ENCODE measurements at regions not wholly inside any gene's neighbourhood (a gene's known extent, or its start where the extent isn't known, plus 50 kb on each side); places are given as distances from the start of the nearest gene placed in this dataset.

DNA sequence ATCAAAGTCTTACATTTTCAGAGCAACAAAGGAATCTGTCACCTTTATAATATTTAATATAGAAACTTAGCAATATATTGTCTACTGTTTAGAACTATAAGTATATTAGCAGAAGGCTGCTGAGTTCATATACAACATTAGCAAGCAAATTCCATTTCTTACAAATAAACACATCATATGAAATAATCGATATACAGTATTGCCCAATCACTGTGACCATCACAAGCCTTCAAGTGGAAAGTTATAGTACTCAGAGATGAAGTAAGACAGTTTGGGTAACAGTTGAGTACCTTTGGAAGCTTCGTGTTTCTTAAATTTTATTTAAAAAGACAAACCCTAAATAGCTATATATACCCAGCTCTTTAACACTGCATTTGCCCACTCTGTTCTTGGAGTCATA, 135.2 kb upstream of the IRX1 start:
- TF ChIP-seq, protein P1, sequence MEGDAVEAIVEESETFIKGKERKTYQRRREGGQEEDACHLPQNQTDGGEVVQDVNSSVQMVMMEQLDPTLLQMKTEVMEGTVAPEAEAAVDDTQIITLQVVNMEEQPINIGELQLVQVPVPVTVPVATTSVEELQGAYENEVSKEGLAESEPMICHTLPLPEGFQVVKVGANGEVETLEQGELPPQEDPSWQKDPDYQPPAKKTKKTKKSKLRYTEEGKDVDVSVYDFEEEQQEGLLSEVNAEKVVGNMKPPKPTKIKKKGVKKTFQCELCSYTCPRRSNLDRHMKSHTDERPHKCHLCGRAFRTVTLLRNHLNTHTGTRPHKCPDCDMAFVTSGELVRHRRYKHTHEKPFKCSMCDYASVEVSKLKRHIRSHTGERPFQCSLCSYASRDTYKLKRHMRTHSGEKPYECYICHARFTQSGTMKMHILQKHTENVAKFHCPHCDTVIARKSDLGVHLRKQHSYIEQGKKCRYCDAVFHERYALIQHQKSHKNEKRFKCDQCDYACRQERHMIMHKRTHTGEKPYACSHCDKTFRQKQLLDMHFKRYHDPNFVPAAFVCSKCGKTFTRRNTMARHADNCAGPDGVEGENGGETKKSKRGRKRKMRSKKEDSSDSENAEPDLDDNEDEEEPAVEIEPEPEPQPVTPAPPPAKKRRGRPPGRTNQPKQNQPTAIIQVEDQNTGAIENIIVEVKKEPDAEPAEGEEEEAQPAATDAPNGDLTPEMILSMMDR (conservative IDR thresholded peaks at IDR 0.05; ENCODE audit: low read depth, low read length), result no peak
- no peak for TF ChIP-seq EZH2 (IDR thresholded peaks at IDR 0.05; ENCODE audit: low read length, unreplicated experiment)
- TF ChIP-seq EZH2phosphoT487 (IDR thresholded peaks at IDR 0.05; ENCODE audit: borderline replicate concordance, low read length), result no peak
